GM13977 (cell line): ENCODE measurements at regions not wholly inside any gene's neighbourhood (a gene's known extent, or its start where the extent isn't known, plus 50 kb on each side); places are given as distances from the start of the nearest gene placed in this dataset.

Experiments
- DNase-seq: peaks from one replicate; pipeline ENCODE4 v3.0.0; 2012; ENCODE audit warnings: low spot score
- in situ Hi-C: fragments of 300-500 bp; cut with MboI; formaldehyde crosslinking; loops from one replicate; pipeline ENCODE4 v1.12.0; 2022; ENCODE audit warnings: low sequenced_read_pairs, low pct_unique_long_range_greater_than_20kb, mixed read lengths, inconsistent platforms; ENCODE audit not compliant: unreplicated experiment
- TF ChIP-seq, protein P1 (sequence below): IDR thresholded peaks from 2 replicates; pipeline ENCODE4 v1.5.1; 2012; ENCODE audit warnings: mild to moderate bottlenecking, control low read depth; ENCODE audit not compliant: insufficient read depth; ENCODE audit errors: extremely low read depth, missing control alignments

DNA sequence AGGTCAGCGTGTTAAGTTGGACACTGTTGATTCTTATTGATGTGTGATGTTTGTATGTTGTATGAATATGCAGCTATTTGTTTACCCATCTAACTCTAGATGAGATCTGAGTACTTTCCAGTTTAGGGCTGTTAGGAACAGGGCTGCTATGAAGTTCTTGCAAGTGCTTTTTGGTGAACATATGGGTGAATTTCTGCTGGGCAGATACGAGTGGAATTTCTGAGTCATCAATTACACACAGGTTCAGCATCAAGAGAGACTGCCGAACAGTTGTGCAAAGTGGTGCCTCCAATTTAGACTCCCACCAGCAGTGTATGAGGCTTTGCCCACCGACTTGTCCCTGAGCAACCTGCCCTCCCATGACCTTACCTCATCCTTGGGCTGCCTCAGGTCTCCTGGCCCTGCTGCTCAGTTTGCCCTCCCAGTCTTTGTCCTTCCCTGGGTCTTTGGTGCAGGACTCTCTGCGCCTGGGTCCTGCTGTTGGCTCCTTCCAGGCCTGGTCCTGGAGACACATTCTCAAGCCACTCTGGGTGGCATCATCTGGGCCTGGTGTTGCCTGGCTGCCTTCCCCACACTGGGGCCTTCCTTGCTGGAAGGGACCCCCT is 343.6 kb downstream of the PTPRU start:
- no peak for DNase-seq
- TF ChIP-seq, protein P1, sequence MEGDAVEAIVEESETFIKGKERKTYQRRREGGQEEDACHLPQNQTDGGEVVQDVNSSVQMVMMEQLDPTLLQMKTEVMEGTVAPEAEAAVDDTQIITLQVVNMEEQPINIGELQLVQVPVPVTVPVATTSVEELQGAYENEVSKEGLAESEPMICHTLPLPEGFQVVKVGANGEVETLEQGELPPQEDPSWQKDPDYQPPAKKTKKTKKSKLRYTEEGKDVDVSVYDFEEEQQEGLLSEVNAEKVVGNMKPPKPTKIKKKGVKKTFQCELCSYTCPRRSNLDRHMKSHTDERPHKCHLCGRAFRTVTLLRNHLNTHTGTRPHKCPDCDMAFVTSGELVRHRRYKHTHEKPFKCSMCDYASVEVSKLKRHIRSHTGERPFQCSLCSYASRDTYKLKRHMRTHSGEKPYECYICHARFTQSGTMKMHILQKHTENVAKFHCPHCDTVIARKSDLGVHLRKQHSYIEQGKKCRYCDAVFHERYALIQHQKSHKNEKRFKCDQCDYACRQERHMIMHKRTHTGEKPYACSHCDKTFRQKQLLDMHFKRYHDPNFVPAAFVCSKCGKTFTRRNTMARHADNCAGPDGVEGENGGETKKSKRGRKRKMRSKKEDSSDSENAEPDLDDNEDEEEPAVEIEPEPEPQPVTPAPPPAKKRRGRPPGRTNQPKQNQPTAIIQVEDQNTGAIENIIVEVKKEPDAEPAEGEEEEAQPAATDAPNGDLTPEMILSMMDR, result no peak
- in situ Hi-C loops, result no loop called here

DNA sequence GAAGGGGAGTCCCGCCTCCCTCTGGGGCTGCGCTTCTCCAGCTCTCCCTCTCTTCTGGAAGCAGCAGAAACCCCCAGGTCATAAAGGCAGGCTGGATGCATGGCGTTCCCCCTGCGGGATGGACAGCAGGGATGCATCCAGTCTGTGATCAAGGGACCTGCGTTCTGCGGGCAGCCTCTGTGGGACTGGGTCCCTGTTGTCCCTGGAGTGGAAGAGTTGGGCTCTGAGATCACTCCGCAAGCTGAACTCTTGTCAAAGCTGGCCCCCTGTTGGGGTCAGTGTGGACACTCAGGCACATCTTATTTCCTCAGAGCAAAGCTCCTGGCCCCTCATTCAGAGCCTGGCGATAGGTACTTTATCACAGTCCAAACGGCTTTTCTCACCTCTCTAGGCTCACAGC is 341.2 kb downstream of the PTPRU start:
- TF ChIP-seq, protein P1, result no peak
- in situ Hi-C loops, result no loop called here
- no peak for DNase-seq

DNA sequence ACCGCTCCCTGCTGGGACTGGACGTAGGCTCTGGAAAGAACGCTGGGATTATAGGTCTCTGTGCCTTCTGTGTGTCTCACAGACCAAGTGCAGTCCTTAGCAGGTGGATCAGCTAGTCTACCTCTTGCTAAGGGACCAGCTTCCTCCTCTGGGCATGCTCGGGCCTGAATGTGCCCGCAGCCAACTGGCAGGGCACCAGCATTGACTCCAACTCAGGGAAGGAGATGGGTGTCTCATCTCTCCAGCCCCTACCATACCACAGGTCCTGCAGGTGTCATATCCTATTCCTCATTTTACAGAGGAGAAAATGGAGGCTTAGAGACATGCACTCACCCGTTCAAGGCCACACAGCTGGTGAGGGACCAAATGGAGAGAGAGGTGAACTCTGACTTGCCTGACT is 340.2 kb downstream of the PTPRU start:
- DNase-seq, result no peak
- in situ Hi-C loops, result no loop called here
- TF ChIP-seq, protein P1, result no peak

DNA sequence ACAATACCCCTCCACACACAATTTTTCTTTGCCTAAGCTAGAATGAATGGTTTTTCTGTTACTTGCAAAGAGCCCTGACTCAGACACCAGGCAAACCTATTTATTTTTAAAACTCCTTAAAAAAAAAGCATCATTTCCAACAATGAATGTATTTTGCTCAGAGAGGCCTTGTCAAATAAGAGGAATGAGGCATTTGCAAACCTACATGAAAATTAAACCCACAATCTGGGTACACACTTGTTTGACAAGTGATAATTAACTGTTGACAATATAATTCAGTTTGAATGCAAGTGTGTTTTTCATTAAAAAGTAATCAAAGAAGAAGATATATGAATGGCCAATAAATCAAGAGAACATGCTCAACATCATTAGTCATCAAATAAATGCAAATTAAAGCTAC is 339.5 kb downstream of the PTPRU start:
- DNase-seq, result no peak
- in situ Hi-C loops, result no loop called here
- TF ChIP-seq, protein P1, result no peak

DNA sequence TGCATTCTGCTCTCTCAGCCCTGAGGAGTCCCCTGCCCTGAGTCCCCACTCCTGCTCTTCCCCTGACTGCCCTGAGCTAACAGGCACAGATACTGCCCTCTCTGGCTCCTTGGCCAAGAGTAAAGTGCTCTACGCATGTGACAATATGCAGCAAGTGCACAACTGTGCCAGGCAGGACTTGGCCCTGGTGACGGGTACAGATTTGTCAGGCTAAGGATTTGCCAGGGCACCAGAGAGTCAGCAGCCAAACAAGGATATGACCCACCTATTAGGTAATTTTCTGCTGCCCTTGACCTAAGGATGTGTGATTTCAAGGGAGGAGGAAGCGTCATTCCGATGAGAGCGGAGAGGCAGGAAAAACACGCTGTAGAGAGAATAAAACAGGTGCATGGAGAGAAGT is 339.0 kb downstream of the PTPRU start:
- DNase-seq, result no peak
- TF ChIP-seq, protein P1, result no peak
- in situ Hi-C loops, result no loop called here

DNA sequence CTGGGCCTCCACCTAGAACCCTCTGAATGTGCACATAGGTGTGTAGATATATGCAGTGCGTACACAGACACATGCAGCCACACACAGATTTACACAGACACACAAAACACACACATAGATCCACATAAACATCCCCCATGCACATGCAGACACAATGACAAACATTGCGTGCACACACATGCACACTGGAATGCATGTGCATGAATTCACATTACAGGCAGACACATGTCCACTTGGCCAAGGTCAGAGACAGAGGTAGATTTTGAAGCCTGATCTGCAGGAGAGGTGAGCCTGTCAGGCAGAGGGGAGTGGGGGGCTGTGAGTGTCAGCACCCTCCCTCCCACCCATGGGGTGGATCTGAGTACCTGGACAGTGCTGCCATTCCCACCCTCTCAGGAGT is 338.5 kb downstream of the PTPRU start:
- in situ Hi-C loops, result no loop called here
- no peak for DNase-seq
- TF ChIP-seq, protein P1, result no peak
